Esophagus squamous epithelium (tissue), 4 donors: ENCODE measurements at regions not wholly inside any gene's neighbourhood (a gene's known extent, or its start where the extent isn't known, plus 50 kb on each side); places are given as distances from the start of the nearest gene placed in this dataset.

Source experiments
- POLR2A ChIP-seq, 4 donors: fragments of 450-650 bp; IDR thresholded peaks; one replicate each; pipeline ENCODE4 v1.6.1; 2017; ENCODE audit warnings: antibody characterized with exemption in 4 of 4, mild to moderate bottlenecking in 4 of 4, moderate library complexity in 3 of 4
- TF ChIP-seq, protein P1 (sequence below), 6 experiments: fragments of 450-650 bp in 4 of 6; fragments of 200-600 bp in 2 of 6; sonication (generic) in 2 of 6; IDR thresholded peaks; one replicate each; pipeline ENCODE4 v1.5.1; 2016 to 2019; ENCODE audit warnings: antibody characterized with exemption in 6 of 6, mild to moderate bottlenecking in 4 of 6, moderate library complexity in 4 of 6

DNA sequence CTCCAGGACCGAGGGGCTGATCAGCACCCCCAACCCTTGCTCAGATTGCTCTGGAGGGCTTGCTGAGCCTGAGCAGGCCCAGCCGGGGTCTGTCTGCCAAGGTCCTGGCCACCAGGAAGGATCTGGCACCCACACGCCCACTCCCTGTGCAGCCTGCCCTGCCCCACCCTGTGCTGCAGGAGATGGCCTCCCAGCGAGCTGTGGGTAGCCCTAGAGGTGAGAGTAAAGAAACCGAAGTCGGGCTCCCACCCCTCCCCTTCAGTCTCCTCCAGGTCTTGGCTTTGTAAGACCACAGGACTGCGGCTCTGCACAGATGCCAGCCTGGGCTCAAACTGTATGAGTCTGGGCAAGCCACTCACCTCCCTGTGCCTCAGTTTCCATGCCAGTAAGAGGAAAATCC is 307.8 kb downstream of the BCL11B start:
- TF ChIP-seq, protein P1, sequence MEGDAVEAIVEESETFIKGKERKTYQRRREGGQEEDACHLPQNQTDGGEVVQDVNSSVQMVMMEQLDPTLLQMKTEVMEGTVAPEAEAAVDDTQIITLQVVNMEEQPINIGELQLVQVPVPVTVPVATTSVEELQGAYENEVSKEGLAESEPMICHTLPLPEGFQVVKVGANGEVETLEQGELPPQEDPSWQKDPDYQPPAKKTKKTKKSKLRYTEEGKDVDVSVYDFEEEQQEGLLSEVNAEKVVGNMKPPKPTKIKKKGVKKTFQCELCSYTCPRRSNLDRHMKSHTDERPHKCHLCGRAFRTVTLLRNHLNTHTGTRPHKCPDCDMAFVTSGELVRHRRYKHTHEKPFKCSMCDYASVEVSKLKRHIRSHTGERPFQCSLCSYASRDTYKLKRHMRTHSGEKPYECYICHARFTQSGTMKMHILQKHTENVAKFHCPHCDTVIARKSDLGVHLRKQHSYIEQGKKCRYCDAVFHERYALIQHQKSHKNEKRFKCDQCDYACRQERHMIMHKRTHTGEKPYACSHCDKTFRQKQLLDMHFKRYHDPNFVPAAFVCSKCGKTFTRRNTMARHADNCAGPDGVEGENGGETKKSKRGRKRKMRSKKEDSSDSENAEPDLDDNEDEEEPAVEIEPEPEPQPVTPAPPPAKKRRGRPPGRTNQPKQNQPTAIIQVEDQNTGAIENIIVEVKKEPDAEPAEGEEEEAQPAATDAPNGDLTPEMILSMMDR (IDR thresholded peaks at IDR 0.05) = no peak
- no peak for TF ChIP-seq POLR2A (IDR thresholded peaks at IDR 0.05)
